GM12864 (cell line): ENCODE measurements at regions not wholly inside any gene's neighbourhood (a gene's known extent, or its start where the extent isn't known, plus 50 kb on each side); places are given as distances from the start of the nearest gene placed in this dataset.

ENCODE experiments used
- DNase-seq: peaks from one replicate; pipeline ENCODE4 v3.0.0-alpha.2; 2011; ENCODE audit warnings: low read depth
- H3K4me3 ChIP-seq: 2 replicates; pipeline ENCODE4 v1.5.1; 2011; ENCODE audit warnings: mild to moderate bottlenecking, low read depth, low read length, control low read depth
- TF ChIP-seq, protein P1 (sequence below): IDR thresholded peaks from 2 replicates; pipeline ENCODE4 v1.5.1; 2011; ENCODE audit warnings: low read depth, mild to moderate bottlenecking, moderate library complexity, low read length, control low read depth, inconsistent platforms; ENCODE audit errors: missing control alignments

DNA sequence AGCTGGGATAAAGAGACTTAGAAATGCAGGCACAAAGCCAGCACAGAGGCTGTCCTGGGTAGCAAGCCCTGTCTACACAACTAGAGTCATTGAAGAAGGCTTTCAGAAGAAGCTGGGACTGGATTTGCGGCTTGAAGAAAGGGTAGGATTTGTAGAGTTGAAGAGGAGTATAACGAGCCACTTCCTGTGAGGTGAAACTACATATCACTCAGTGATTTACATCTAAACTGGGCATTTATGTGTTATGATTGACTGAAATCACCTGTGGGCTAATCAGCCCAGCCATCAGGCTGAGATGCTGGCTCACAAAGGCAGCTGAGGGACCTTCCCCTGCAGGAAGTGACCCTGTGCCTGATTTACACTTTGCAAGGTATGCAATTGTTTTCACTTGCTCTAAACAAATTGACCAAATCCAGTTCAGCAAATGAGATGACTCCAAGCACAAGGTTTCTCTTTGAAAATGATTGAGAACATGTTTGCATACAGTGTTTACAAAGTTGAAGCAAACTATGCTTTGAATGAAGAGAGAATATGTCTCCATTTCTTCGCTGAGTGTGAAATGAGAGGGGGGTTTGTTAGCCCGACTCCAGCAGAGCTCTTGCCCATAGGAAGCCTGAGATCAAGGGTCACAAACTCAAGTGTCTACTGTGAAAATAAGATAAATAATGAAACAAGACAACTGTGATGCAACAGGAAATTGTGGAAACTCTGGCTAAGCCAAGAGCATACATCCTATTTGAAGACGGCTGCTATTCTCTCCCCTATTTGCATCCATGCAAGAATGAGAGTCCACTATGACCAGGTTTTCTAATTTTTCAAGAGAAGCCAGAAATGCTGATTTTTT lies 69.3 kb upstream of the HK2 start:
- no peak overlapping the region for H3K4me3 ChIP-seq
- no peak for DNase-seq
- TF ChIP-seq, protein P1, sequence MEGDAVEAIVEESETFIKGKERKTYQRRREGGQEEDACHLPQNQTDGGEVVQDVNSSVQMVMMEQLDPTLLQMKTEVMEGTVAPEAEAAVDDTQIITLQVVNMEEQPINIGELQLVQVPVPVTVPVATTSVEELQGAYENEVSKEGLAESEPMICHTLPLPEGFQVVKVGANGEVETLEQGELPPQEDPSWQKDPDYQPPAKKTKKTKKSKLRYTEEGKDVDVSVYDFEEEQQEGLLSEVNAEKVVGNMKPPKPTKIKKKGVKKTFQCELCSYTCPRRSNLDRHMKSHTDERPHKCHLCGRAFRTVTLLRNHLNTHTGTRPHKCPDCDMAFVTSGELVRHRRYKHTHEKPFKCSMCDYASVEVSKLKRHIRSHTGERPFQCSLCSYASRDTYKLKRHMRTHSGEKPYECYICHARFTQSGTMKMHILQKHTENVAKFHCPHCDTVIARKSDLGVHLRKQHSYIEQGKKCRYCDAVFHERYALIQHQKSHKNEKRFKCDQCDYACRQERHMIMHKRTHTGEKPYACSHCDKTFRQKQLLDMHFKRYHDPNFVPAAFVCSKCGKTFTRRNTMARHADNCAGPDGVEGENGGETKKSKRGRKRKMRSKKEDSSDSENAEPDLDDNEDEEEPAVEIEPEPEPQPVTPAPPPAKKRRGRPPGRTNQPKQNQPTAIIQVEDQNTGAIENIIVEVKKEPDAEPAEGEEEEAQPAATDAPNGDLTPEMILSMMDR: no peak

DNA sequence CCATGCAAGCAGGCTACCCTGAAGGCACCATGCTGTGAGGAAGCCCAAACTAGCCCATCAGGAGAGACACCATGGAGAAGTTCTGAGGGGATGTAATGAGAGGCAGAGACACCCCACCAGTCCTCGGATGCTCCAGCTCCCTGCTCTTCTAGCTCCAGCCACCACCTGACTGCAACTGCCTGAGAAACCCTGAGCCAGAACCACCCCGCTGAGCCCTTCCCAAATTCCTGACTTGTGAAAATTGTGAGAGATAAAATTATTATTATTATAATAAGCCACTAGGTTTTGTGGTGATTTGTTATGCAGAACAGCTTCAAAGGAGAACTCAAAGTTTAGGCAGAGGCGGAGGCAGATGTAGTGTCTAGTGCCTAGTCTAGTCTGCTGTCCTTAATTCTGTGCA lies 67.1 kb upstream of the HK2 start:
- no peak for DNase-seq
- TF ChIP-seq, protein P1: no peak
- no peak overlapping the region for H3K4me3 ChIP-seq

- TF ChIP-seq, protein P1: no peak
- DNase-seq: no peak
- H3K4me3 ChIP-seq: no peak overlapping the region
Observed at GRCh38 chr2:74767618-74768017, 66.3 kb upstream of the HK2 start.

DNA sequence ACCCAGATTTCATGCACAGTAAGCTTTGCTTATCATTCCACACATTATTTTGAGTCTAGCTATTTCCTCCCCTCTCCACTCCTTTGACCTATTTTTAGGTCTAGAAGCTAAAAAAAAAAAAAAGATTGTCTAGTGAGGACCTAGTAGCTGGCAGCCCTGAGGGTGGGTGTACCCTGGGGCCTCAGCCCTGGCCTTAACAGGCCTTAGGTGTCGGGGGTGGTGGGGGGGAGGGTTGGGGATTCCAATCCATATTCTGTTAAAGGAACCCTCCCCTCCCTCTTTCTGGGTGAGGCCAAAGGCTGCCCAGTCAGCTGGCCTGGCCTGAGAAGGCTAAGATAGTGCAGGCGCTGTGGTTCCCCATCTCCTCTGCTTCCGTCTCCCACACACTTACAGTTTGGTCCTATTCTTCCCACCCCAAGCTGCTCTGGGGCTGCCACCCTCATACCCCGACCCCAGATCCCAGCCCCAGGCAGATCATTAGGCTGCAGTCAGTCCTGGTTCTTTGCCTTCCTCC lies 65.5 kb upstream of the HK2 start:
- no peak overlapping the region for H3K4me3 ChIP-seq
- TF ChIP-seq, protein P1: no peak
- no peak for DNase-seq

DNA sequence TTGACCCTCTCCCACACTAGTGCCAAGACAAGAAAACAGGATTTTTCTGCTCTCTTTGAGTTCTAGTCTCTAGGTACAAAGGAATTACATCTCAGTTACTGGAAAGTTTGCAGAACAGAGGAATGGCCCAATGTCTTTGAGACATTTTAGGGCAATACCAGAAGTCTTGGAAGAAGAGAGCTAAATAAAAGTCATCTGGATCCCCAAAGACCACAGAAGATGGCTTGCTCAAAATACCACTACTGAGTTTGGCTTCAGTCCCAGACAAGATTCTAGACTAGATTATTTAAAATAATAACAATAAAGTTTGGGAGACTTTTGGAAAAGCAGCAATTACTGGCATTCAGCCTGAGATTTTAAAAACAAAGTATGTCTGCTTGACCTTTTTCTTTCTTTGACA lies 61.9 kb upstream of the HK2 start:
- DNase-seq: no peak
- TF ChIP-seq, protein P1: no peak
- H3K4me3 ChIP-seq: no peak overlapping the region

DNA sequence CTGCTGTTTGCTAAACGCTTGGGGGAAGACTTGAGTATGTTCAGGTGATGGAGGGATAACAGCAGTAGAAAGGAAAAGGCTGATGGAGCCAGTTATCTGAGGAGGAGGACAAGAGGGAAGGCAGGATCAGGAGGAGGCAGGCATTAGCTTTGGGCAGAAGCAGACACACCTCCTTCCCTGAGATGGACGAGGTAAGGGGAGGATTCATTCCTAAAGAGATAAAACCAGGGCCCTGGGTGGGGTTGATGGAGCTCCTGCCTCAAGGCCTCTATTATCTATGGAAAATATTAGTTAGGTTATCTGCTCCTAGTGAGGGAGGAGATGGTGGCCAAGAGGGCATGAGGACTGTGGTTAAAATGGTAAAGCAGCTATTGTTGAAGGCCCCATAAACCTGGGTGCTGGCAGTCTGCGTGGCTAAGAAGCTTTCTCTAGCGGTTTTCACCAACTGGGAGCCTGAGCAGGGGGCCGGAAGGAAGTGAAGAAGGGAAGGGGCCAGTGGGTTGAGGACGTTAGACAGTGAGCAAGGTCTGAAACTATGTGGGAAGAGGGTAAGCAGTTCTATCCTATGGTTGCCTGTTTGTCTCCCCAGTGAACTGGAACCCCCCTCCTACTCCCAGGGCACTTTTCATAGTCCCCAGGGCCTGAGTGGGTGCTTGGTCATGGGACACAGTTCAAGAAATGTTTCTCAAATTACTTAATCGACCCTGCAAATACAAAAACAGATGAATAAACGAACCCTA lies 56.6 kb upstream of the HK2 start:
- no peak overlapping the region for H3K4me3 ChIP-seq
- TF ChIP-seq, protein P1: no peak
- peak; percentile 40 for DNase-seq
